LNCaP clone FGC (cell line): ENCODE measurements at regions not wholly inside any gene's neighbourhood (a gene's known extent, or its start where the extent isn't known, plus 50 kb on each side); places are given as distances from the start of the nearest gene placed in this dataset.
"Not testable (repeated sequence)": the region's sequence is repeated elsewhere in the genome, so short reads cannot be mapped to it uniquely, and the experiment has no call there.

Source experiments
- DNase-seq: peaks from one replicate; pipeline ENCODE4 v3.0.0-alpha.2; 2011; ENCODE audit warnings: low read depth
- H3K4me3 ChIP-seq: 2 replicates; pipeline ENCODE4 v1.5.1; 2011; ENCODE audit warnings: mild to moderate bottlenecking, low read depth, low read length, control low read depth
- TF ChIP-seq, protein P1 (sequence below): IDR thresholded peaks from 2 replicates; pipeline ENCODE4 v1.5.1; 2012; ENCODE audit warnings: mild to moderate bottlenecking; ENCODE audit not compliant: control insufficient read depth, insufficient read depth; ENCODE audit errors: extremely low read depth

DNA sequence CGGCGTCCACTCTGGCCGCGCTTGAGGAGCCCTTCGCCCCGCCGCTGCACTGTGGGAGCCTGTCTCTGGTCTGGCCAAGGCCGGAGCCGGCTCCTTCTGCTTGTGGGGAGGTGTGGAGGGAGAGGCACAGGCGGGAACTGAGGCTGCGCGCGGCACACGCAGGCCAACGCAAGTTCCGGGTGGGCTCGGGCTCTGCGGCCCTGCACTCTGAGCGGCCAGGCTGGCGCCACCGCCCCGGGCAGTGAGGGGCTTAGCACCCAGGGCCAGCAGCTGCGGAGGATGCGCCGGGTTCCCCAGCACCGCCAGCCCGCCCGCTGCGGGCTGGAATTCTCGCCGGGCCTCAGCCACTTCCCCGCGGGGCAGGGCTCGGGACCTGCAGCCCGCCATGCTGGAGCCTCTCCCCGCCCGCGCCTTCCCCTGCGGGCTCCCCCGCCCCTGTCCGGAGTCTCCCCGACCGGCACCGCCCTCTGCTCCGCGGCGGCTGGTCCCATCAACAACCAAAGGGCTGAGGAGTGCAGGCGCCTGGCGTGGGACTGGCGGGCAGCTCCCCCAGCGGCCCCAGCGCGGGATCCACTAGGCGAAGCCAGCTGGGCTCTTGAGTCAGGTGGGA, 921.2 kb upstream of the FOXG1 start:
- TF ChIP-seq, protein P1, sequence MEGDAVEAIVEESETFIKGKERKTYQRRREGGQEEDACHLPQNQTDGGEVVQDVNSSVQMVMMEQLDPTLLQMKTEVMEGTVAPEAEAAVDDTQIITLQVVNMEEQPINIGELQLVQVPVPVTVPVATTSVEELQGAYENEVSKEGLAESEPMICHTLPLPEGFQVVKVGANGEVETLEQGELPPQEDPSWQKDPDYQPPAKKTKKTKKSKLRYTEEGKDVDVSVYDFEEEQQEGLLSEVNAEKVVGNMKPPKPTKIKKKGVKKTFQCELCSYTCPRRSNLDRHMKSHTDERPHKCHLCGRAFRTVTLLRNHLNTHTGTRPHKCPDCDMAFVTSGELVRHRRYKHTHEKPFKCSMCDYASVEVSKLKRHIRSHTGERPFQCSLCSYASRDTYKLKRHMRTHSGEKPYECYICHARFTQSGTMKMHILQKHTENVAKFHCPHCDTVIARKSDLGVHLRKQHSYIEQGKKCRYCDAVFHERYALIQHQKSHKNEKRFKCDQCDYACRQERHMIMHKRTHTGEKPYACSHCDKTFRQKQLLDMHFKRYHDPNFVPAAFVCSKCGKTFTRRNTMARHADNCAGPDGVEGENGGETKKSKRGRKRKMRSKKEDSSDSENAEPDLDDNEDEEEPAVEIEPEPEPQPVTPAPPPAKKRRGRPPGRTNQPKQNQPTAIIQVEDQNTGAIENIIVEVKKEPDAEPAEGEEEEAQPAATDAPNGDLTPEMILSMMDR = no peak
- peak overlapping the region; percentile 36 for H3K4me3 ChIP-seq
- DNase-seq = no peak

DNA sequence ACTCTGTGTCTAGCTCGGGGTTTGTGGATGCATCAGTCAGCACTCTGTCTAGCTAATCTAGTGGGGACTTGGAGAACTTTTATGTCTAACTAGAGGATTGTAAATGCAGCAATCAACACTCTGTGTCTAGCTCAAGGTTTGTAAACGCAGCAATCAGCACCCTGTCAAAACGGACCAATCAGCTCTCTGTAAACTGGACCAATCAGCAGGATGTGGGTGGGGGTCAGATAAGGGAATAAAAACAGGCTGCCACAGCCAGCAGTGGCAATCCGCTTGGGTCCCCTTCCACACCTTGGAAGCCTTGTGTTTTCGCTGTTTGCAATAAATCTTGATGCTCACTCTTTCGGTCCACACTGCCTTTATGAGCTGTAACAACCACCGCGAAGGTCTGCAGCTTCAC, 920.7 kb upstream of the FOXG1 start:
- peak overlapping the region; percentile 36; the same call in 1 of the 2 replicates for H3K4me3 ChIP-seq
- DNase-seq = no peak
- TF ChIP-seq, protein P1 = no peak

DNA sequence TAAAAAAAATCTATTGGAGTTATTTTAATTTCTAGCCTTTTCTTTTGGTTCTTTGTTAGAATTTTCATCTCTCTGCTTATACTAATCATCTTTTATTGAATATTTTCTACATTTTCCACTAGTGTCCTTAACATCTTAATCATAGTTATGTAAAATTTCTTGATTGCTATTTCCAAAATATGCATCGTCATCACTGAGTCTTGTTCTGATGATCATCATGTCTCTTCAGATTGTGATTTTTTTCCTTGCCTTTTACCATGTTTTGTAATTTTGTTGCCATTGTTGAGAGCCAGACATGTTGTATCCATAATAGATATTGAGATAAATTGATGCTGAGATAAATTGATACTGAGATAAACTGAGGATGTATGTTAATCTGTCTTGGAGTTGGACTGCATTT, 919.1 kb upstream of the FOXG1 start:
- H3K4me3 ChIP-seq, DNase-seq: not testable (repeated sequence)

DNA sequence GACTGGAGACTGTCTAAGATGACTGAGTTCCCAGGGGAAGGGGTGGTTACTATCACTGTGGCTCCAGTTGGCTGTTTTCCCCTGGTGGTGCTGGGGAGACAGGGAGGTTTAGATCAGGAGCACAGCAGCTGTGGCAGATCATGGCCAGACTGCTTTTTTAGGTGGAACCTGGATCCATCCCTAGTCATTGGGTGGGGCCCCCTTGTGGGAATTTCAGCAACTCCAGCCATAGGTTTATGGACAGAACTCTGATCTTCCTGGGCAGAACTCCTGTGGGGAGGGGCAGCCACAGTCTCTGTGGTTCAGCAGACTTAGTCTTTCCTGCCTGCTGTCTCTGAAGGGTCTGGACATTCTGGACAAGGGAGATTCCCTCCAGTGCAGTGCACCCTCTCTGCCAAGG, 917.4 kb upstream of the FOXG1 start:
- not testable (repeated sequence) for H3K4me3 ChIP-seq, DNase-seq

DNA sequence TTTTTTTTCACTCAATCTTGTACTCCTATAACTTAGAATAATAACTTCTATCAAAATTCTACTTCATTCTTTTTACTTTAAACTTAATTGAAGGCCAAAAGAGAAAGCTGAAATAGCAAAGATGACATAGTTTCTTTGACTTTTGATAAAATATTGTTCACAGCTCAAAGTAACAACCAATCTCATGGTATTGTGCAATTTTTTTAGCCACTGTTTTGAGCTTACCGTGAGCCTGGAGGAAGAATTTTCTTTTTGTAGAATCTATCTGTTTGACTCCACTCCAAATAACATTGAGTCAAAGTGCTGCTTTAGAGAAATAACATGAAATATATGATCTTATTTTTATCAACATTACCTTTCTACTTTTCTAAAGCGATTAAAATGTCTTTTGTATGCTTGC, 903.9 kb upstream of the FOXG1 start:
- TF ChIP-seq, protein P1 = no peak
- no peak for DNase-seq
- H3K4me3 ChIP-seq = no peak overlapping the region

DNA sequence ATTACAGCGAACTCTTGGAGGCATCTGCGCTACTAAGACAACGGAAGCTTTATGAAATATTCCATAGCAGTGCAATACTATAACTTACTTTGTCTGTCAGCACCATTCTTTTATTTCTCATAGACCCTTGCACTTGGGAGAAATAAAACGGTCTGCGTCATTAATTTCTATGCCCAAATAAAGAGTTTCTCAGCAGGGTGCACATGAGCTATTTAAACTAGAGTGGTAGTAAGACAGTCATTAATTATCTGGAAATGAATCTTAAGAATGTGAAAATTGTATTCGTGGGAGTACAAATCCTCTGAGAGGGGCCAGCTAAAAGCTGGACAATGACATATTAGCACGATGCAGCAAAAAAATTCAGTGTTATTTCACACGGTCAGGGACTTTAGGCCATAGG, 903.4 kb upstream of the FOXG1 start:
- TF ChIP-seq, protein P1 = no peak
- no peak overlapping the region for H3K4me3 ChIP-seq
- DNase-seq = no peak

DNA sequence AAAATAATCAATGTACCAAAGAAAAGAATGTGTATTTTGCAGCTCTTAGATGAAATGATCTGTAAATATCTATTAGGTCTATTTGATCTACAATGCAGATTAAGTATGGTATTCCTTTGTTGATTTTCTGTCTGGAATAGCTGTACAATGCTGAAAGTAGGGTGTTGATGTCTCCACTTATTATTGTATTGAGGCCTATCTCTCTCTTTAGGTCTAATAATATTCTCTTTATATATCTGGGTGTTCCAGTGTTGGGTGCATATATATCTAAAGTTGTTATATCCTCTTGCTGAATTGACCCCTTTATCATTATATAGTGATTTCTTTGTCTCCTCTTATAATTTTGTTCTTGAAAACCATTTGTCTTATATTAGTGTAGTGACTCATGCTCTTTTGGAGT, 885.5 kb upstream of the FOXG1 start:
- no peak overlapping the region for H3K4me3 ChIP-seq
- no peak for DNase-seq
- TF ChIP-seq, protein P1 = no peak

DNA sequence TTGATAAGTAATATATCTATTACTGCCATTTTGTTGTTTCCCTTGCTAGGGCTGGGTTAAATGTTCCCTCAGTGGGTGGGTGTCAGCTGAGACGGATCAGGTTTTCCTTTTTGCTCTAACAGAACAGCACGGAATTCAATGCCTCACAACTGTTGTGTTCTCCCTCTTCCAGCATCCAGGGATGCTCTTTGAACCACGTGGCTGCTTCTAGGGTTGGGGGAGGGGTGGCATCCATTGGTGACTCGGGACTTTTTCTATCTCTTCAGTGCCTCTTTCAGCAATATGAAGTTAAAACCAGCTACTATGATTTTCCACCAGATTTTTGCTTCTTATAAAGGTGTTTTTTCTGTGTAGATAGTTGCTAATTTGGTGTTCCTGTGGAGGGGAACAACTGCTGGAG, 884.9 kb upstream of the FOXG1 start:
- TF ChIP-seq, protein P1 = no peak
- no peak for DNase-seq
- no peak overlapping the region for H3K4me3 ChIP-seq
